ENCODE measurements at regions not wholly inside any gene's neighbourhood (a gene's known extent, or its start where the extent isn't known, plus 50 kb on each side); places are given as distances from the start of the nearest gene placed in this dataset.

GRCh38 chr12:126999352-126999751 is 1267.6 kb upstream of the TMEM132C start:
- no peak overlapping the region for H3K27ac ChIP-seq
- no peak overlapping the region for H3K4me3 ChIP-seq
- TF ChIP-seq CTCF (IDR thresholded peaks at IDR 0.05): no peak
- DNase-seq (ENCODE audit: low spot score): no peak

- H3K4me3 ChIP-seq: no peak overlapping the region
- no peak overlapping the region for H3K27ac ChIP-seq
- DNase-seq (ENCODE audit: low spot score): no peak
- TF ChIP-seq CTCF (IDR thresholded peaks at IDR 0.05): no peak
These were observed 1261.6 kb upstream of the TMEM132C start for GRCh38 chr12:127005406-127005805.

- TF ChIP-seq CTCF (IDR thresholded peaks at IDR 0.05): no peak
- Histone ChIP-seq H3K27ac (no peak overlapping the region), H3K4me3 (no peak overlapping the region)
- DNase-seq (ENCODE audit: low spot score): no peak
These were observed 1260.0 kb upstream of the TMEM132C start for GRCh38 chr12:127006972-127007371.

- no peak for TF ChIP-seq CTCF (IDR thresholded peaks at IDR 0.05)
- no peak overlapping the region for H3K27ac ChIP-seq
- H3K4me3 ChIP-seq: no peak overlapping the region
- DNase-seq (ENCODE audit: low spot score): no peak
These were observed 1258.1 kb upstream of the TMEM132C start for GRCh38 chr12:127008755-127009403.

- TF ChIP-seq CTCF (IDR thresholded peaks at IDR 0.05): no peak
- no peak for DNase-seq (ENCODE audit: low spot score)
- no peak overlapping the region for H3K4me3 ChIP-seq
- H3K27ac ChIP-seq: no peak overlapping the region
These were observed 1254.9 kb upstream of the TMEM132C start for GRCh38 chr12:127012109-127012508.

GRCh38 chr12:127013197-127013596 is 1253.8 kb upstream of the TMEM132C start:
- no peak for DNase-seq (ENCODE audit: low spot score)
- no peak for TF ChIP-seq CTCF (IDR thresholded peaks at IDR 0.05)
- Histone ChIP-seq H3K4me3 (no peak overlapping the region), H3K27ac (no peak overlapping the region)

GRCh38 chr12:127014079-127014478 is 1252.9 kb upstream of the TMEM132C start:
- no peak for TF ChIP-seq CTCF (IDR thresholded peaks at IDR 0.05)
- no peak overlapping the region for H3K4me3 ChIP-seq
- DNase-seq (ENCODE audit: low spot score): no peak
- no peak overlapping the region for H3K27ac ChIP-seq

Data from coronary artery (tissue), 2 donors.